PFSK-1 (cell line): ENCODE measurements at regions not wholly inside any gene's neighbourhood (a gene's known extent, or its start where the extent isn't known, plus 50 kb on each side); places are given as distances from the start of the nearest gene placed in this dataset.

Source experiments
- FOXP2 ChIP-seq: optimal IDR thresholded peaks from 2 replicates; pipeline ENCODE3; 2011; ENCODE audit warnings: borderline replicate concordance, control low read depth, inconsistent platforms; ENCODE audit not compliant: insufficient read depth; ENCODE audit errors: extremely low read length, extremely low read depth
- POLR2AphosphoS5 ChIP-seq: IDR thresholded peaks from 2 replicates; pipeline ENCODE4 v1.6.1; 2012; ENCODE audit warnings: low read depth, mild to moderate bottlenecking, control low read depth, low read length, moderate library complexity
- REST ChIP-seq, 2 experiments: IDR thresholded peaks; 2 replicates each; pipeline versions ENCODE4 v1.6.1 to v1.8.0; 2011 to 2012; ENCODE audit warnings: low read depth in 2 of 2, low read length in 2 of 2, control low read depth in 1 of 2, inconsistent platforms in 1 of 2, mild to moderate bottlenecking in 1 of 2, moderate library complexity in 1 of 2; ENCODE audit not compliant: insufficient read depth in 1 of 2
- SIN3A ChIP-seq: IDR thresholded peaks from 2 replicates; pipeline ENCODE4 v1.6.1; 2012; ENCODE audit warnings: mild to moderate bottlenecking, low read length, moderate library complexity, borderline replicate concordance; ENCODE audit not compliant: insufficient read depth
- TAF1 ChIP-seq: IDR thresholded peaks from 2 replicates; pipeline ENCODE4 v1.6.1; 2012; ENCODE audit warnings: low read length, control low read depth, borderline replicate concordance; ENCODE audit not compliant: insufficient read depth

DNA sequence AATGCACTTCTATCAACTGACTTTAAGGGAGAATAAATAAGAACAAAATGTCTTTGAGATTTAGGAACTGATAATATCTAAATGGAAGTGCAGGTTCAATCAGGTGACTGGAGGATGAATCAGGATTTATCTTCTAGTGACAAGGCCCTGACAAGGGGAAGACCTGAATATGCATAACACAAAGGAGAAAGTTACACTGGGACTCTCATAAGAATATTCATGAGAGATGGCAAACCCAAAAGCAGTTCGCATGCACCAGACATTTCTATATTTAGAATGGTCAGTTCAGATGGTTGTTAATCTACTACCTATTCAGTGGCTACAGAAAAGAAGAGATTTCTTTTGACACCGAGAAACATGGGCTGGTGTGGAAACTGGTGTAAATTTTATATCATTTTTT lies 1771.3 kb upstream of the LRRTM1 start:
- no peak for TF ChIP-seq FOXP2
- TF ChIP-seq REST (IDR thresholded peaks at IDR 0.05; ENCODE audit: insufficient read depth in 1 of 2, low read depth in 2 of 2, low read length in 2 of 2) = no peak
- TF ChIP-seq SIN3A = no peak

GRCh38 chr2:82062463-82062862 lies 1757.9 kb upstream of the LRRTM1 start:
- TF ChIP-seq POLR2AphosphoS5 (no peak), TAF1 (no peak), REST (IDR thresholded peaks at IDR 0.05; ENCODE audit: insufficient read depth in 1 of 2, low read depth in 2 of 2, low read length in 2 of 2) (no peak), FOXP2 (no peak), SIN3A (no peak)

DNA sequence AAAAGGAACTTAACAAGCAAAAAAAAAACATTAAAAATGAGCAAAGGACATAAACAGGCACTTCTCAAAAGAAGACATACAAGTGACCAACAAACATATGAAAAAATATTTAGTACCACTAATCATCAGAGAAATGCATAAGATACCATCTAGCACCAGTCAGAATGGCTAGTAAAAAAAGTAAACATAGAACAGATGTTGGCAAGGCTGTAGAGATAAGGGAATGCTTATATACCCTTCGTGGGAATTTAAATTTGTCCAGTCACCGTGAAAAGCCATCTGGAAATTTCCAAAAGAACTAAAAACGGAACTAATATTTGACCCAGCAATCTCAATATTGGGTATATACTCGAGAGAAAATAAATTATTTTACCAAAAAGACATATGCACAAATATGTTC lies 1751.3 kb upstream of the LRRTM1 start:
- TF ChIP-seq REST (IDR thresholded peaks at IDR 0.05; ENCODE audit: insufficient read depth in 1 of 2, low read depth in 2 of 2, low read length in 2 of 2) (no peak), POLR2AphosphoS5 (no peak), FOXP2 (no peak), SIN3A (no peak), TAF1 (no peak)

- no peak for TF ChIP-seq TAF1
- no peak for TF ChIP-seq FOXP2
- TF ChIP-seq REST (IDR thresholded peaks at IDR 0.05; ENCODE audit: insufficient read depth in 1 of 2, low read depth in 2 of 2, low read length in 2 of 2) = no peak
- no peak for TF ChIP-seq SIN3A
- TF ChIP-seq POLR2AphosphoS5 = no peak
Measured at GRCh38 chr2:82043867-82044266, 1739.3 kb upstream of the LRRTM1 start.

- TF ChIP-seq POLR2AphosphoS5 (no peak), REST (IDR thresholded peaks at IDR 0.05; ENCODE audit: insufficient read depth in 1 of 2, low read depth in 2 of 2, low read length in 2 of 2) (no peak), SIN3A (no peak), FOXP2 (no peak), TAF1 (no peak)
Measured at GRCh38 chr2:82027921-82028615, 1723.5 kb upstream of the LRRTM1 start.
